Islet of Langerhans (tissue), 1 donor: ENCODE measurements at regions not wholly inside any gene's neighbourhood (a gene's known extent, or its start where the extent isn't known, plus 50 kb on each side); places are given as distances from the start of the nearest gene placed in this dataset.

Experiments used
- FAIRE-seq: peaks from one replicate; lab custom pipeline; 2011; peaks lifted over from hg19 to GRCh38; lab: Jason Lieb, UNC

DNA sequence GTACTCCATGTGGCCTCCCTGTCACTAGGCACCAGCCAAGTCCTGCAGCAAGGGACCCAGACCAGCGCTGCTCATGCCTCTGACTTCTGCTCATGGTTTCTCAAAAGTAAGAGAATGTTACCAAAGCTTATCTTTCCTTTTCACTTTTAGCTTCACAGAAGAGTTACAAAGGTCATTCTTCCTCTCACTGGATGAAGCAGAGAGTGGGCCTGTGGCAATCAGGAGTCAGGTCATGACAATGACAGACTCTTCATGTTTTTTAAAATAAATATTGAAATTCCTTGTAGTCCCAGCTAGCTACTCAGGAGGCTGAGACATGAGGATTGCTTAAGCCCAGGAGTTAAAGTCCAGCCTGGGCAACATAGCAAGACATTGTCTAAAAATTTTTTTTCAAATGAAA lies 126.1 kb downstream of the OSR1 start:
- no peak for FAIRE-seq

DNA sequence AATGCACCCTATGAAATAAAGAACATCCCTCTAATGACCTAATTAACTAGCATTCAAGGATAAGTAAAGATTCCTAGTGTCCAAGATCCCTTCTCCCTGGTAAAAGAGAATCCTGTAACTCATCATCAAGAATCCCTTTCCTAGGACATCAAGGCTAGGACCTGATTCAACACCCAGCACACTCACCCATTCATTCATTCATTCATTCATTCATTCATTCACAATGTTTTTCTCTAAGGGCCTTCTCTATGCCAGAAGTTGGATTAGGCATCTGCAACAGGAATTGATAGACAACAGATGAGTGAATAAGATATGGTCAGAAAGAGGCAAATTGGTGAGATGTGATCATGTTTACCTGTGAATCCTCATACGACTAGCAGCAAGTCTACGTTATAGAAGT lies 126.8 kb downstream of the OSR1 start:
- no peak for FAIRE-seq

- FAIRE-seq: no peak
Measured at GRCh38 chr2:19230626-19231025, 127.8 kb downstream of the OSR1 start.

DNA sequence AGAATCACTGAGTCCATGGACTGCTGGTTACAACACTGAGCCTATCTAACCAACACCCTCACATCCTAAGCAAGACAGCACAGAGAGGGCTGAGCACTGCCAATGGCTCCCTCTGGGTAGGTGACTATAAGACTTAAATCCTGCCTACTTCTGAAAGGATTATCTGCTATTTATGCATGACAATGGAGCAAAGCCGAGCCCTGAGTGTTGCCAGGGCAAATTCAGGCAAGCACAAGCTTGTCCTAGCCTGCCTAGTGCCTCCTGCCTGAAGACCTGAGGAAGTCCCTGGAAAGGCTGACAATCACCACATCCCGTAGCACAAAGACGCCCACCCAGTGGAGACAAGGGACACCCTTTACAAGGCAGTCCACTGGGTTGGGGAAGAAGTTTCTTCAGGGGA lies 129.7 kb downstream of the OSR1 start:
- FAIRE-seq: no peak

GRCh38 chr2:19228181-19228593 lies 130.2 kb downstream of the OSR1 start:
- no peak for FAIRE-seq

GRCh38 chr2:19226871-19227270 lies 131.6 kb downstream of the OSR1 start:
- no peak for FAIRE-seq

DNA sequence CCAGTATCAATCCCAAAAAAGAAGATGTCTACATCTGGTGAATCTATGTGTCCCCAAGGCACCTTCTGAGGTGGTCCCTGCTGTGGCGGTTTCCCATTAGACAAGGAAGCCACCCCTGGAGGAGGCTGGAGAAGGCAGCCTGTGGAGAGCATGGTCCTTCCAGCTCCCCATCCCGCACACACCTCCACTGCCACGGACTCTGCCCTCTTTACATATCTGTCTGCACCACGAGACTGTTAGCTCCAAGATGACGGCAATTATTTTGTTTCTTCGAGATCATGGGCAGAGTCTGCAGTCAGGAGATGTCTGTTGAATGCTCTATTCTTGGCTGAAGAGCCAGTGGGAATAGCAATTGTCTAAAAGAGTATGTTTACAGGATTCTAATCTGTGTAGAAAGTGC lies 132.0 kb downstream of the OSR1 start:
- FAIRE-seq: no peak

GRCh38 chr2:19225931-19226330 lies 132.5 kb downstream of the OSR1 start:
- no peak for FAIRE-seq

DNA sequence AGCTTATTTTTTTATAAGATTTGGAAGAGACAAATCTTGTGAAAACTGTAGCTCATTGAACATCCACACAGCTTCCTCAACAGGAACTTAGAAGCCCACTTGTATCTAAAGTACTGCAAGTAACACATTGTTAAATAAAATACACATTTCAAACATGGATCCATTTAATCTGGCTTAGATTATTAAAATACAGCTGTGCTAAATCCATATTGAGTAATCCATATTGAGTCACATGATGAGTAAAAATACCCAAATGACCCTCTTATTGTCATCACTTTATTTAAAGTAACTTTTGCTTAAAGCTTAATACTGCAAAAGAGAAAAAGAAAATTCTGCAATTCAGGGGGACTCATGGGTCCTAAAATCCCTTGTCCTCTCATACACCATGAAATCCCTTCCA lies 133.3 kb downstream of the OSR1 start:
- FAIRE-seq: no peak

DNA sequence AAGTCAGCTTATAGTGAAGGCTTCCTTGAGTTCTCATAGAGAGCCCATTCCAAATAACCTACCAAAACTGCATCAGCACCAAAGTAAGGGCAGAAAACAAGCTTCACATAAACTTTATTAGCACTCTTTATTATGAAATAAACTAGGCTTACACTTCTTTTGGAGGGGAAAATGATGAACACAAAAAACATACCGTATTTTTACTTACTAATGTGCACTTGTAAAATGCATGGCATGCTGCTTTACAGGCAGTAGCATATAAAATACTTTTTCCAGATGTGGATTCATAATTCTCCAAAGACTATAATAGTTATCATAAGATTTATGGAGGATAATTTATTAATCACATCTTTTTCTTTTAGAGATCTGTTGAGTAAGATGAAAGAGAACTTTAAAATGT lies 133.9 kb downstream of the OSR1 start:
- FAIRE-seq: peak; percentile 53

- FAIRE-seq: no peak
Measured at GRCh38 chr2:19224011-19224410, 134.4 kb downstream of the OSR1 start.

DNA sequence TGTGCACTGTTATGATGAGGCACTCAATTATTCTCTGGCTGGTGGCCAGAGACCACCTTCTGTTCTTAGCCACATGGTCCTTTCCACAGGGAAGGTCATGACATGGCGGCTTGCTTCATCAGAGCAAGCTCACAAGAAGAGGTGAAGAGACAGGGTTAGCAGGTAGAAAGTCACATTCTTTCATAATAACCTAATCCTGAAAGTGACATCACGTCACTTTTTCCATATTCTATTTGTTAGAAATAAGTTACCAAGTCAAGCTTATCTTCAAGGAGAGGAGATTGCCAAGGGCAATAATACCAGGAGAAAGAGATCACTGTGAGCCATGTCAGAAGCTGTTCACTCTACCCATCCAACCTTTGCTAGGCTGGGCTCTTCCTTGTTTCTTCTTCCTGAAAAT lies 139.4 kb downstream of the OSR1 start:
- no peak for FAIRE-seq

DNA sequence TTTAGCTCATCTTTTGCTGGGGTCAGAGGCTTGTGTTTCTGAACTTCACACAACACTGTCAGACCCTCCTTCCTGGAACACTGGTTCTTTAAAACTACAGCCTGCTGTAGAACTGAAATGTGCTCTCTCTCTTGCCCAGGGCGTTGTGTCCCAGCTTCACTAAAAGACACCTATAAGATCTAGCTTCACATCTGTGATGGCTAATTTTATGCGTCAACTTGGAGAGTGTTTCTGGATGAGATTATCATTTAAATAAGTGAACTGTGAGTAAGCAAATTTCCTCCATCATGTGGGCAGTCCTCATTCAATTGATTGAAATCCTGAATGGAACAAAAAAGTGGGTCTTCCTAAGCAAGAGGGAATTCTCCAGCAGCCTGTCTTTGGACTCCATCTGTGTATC lies 140.3 kb downstream of the OSR1 start:
- no peak for FAIRE-seq

DNA sequence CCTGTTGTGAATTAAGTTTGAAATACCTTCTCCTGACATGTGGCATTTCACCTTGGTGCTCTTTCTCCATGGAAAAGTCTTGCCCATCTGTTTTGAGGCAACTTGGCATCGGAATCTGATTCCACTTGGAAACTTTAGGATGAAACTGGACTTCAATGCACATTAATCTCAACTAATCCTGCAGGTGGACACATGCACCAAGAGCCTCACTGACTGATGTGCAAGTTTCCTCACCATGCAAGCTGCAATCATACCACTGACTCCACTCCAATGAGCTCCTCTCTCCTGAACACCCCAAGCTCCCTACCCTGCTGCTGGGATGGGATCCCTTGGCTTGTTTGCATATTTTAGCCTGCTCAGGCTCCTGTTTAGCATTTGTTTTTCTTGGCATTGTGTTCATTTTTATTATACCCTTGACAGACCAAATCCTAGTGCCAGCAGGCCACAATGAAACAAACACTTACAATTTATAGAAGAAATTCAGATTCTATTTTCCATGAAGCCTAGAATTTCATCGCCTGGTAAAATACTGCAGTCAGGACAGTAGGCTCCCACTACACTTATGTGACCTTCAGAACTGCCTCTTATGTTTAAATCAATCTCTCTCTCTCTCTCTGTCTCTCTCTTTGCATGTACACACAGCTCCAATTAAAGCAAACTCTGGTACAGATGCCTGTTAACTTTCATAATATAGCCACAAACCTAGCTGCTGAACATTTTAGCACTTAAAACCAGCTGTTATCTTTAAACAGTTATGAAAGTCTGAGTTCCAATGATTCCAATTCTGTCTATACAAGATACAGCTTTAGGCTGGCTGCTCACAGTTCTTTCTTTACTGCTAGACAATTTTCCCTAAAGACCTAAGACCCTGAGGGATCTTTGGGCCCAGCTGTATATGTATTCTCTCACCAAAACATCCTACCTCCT lies 141.5 kb downstream of the OSR1 start:
- FAIRE-seq: no peak

GRCh38 chr2:19216238-19216637 lies 142.2 kb downstream of the OSR1 start:
- FAIRE-seq: no peak

GRCh38 chr2:19214682-19215391 lies 143.6 kb downstream of the OSR1 start:
- no peak for FAIRE-seq

DNA sequence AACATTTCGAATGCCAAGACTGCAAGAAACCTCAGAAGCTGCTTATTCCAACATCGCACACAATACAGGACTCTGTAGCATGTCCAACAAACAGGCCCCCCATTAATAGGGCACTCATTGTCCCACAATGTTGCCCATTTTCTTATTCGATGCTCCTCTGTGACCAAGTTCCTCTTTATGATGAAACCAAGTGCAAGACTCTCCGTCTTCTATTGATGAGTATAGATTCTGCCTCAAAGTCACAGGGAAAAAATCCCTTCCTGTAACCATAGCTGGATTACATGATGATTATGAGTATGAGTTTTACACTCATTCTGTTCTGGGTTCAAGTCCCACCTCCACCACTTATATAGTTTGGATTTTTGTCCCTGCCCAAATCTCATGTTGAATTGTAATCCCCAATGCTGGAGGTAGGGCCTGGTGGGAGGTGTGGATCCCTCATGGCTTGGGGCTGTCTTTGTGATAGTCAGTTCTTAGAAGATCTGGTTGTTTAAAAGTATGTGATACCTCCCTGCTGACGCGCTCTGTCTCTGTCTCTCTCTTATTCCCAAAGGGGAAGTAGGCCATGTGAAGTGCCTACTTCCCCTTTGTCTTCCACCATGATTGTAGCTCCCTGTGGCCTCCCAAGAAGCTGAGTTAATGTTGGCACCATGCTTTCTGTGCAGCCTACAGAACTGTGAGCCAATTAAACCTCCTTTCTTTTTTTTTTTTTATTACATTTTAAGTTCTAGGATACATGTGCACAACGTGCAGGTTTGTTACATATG lies 148.7 kb downstream of the OSR1 start:
- no peak for FAIRE-seq

- FAIRE-seq: no peak
Measured at GRCh38 chr2:19208479-19209199, 149.8 kb downstream of the OSR1 start.

DNA sequence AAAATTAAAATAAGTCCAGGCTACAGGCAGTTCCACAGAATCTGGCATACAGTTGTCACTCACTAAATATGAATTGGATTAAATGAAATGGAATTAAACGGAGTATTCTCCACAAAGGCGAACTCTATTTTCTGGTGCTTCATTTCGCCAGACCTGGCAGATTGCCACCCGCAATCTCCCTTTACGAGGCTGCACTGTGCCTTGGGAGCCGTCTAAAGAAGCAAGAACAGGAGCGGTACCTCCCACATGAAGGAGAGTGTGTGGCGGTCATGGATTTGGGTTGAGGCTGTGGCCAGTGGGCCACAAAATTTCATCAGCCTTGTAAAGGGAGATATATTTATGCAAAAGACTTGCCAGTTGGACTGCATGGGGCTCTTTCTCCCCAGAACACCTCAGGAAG lies 151.0 kb downstream of the OSR1 start:
- FAIRE-seq: no peak

DNA sequence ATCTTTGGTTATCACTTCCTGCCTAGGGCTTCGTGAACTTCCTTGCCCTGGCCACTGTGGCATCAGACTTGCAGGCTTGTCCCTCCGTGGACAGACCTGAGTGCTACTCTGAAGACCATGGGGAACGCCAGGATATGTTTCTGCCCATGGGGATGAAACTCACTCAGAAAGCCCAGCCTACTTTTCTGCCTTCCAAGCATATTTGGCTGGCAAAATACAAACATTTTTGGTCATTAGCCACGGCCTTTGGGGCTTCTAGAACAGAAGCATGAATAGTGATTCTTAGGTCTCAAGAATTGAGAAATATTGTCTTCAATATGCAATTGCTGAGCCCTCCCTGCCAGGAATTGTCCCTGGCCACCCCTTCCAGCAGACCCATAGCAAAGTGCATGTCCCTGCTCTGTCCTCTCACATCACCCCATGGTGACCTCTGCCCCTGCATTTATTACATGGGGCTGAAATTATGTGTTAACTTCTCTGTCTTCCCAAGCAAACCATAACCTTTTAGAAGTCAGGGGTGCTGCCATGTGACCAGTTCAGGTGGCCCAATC lies 152.4 kb downstream of the OSR1 start:
- no peak for FAIRE-seq

GRCh38 chr2:19203866-19204265 lies 154.6 kb downstream of the OSR1 start:
- no peak for FAIRE-seq

GRCh38 chr2:19201911-19202462 lies 156.4 kb downstream of the OSR1 start:
- no peak for FAIRE-seq
